ENCODE measurements at regions not wholly inside any gene's neighbourhood (a gene's known extent, or its start where the extent isn't known, plus 50 kb on each side); places are given as distances from the start of the nearest gene placed in this dataset.

DNA sequence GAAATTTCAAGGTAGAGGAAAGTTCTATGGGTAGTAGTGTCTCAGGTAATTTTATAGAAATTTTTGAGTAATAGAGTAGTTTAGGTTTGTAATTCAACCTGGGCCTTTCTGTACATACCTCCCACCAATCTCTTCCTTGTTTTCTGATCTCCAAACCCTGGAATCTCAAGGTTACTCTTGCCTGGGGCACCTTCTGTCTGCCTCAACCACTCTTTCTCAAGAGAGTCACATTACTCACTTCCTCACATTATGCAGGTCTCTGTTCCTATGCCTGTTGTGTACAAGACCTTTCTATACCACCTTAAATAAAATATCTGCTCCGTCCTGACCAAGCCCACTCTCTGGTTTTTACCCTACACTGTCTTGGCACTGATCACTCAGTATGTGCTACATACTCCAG, 412.6 kb upstream of the CTNND2 start:
- H3K9me3 Mint-ChIP-seq (ENCODE audit: unreplicated experiment): no peaks in the 10 kb centered on the region
- H3K36me3 Mint-ChIP-seq (ENCODE audit: unreplicated experiment): no peaks in the 10 kb centered on the region
- no peak overlapping the region for H3K27ac Mint-ChIP-seq (ENCODE audit: unreplicated experiment)
- TF ChIP-seq, protein P1, sequence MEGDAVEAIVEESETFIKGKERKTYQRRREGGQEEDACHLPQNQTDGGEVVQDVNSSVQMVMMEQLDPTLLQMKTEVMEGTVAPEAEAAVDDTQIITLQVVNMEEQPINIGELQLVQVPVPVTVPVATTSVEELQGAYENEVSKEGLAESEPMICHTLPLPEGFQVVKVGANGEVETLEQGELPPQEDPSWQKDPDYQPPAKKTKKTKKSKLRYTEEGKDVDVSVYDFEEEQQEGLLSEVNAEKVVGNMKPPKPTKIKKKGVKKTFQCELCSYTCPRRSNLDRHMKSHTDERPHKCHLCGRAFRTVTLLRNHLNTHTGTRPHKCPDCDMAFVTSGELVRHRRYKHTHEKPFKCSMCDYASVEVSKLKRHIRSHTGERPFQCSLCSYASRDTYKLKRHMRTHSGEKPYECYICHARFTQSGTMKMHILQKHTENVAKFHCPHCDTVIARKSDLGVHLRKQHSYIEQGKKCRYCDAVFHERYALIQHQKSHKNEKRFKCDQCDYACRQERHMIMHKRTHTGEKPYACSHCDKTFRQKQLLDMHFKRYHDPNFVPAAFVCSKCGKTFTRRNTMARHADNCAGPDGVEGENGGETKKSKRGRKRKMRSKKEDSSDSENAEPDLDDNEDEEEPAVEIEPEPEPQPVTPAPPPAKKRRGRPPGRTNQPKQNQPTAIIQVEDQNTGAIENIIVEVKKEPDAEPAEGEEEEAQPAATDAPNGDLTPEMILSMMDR (IDR thresholded peaks at IDR 0.05; ENCODE audit: partially characterized antibody, unreplicated experiment): no peak
- no peak overlapping the region for H3K4me3 Mint-ChIP-seq (ENCODE audit: unreplicated experiment)
- DNase-seq: no peak
- H3K27me3 Mint-ChIP-seq (ENCODE audit: unreplicated experiment): peaks cover 2% of the 10 kb centered on the region
- H3K4me1 Mint-ChIP-seq (ENCODE audit: low read depth, unreplicated experiment): peaks cover 4% of the 10 kb centered on the region

DNA sequence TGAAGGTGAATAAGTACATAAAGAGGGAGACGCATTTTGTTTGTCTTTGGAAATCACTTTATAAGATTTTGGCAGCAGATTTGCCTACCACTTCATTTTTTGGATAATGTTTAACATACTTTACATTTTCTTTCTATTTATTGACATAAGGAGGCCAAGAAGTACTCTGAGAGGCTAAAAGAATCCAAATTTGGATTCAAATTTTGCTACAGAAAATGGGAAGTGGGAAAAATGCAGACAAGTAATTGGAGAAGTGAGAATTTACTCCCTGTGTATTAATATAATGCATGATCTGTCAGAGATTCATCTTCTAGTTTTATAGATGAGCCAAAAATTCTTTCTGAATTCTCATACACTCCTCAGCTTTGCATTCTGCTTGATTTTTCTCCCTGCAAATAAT, 411.2 kb upstream of the CTNND2 start:
- Mint-ChIP-seq H3K27ac (ENCODE audit: unreplicated experiment) (no peak overlapping the region), H3K27me3 (ENCODE audit: unreplicated experiment) (peaks cover 2% of the 10 kb centered on the region), H3K4me1 (ENCODE audit: low read depth, unreplicated experiment) (no peaks in the 10 kb centered on the region), H3K36me3 (ENCODE audit: unreplicated experiment) (no peaks in the 10 kb centered on the region), H3K9me3 (ENCODE audit: unreplicated experiment) (no peaks in the 10 kb centered on the region), H3K4me3 (ENCODE audit: unreplicated experiment) (no peak overlapping the region)
- no peak for DNase-seq
- TF ChIP-seq, protein P1 (IDR thresholded peaks at IDR 0.05; ENCODE audit: partially characterized antibody, unreplicated experiment): no peak

DNA sequence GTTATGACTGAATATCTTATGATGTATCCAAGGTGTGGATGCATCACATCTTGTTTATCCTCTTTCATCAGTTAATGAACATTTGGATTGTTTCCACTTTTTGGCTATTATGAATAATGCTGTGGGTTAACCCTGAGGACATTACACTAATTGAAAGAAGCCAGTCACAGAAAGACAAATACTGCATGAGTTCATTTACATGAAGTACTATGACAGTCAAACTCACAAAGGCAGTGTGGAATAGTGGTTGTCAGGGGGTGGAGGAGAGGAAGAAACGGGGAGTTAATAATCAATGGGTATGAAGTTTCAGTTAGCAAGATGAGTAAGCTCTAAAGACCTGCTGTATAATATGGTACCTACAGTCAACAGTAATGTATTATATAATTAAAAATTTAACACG, 409.4 kb upstream of the CTNND2 start:
- no peak for DNase-seq
- Mint-ChIP-seq H3K36me3 (ENCODE audit: unreplicated experiment) (no peaks in the 10 kb centered on the region), H3K27me3 (ENCODE audit: unreplicated experiment) (no peaks in the 10 kb centered on the region), H3K4me3 (ENCODE audit: unreplicated experiment) (no peak overlapping the region), H3K4me1 (ENCODE audit: low read depth, unreplicated experiment) (no peaks in the 10 kb centered on the region), H3K9me3 (ENCODE audit: unreplicated experiment) (no peaks in the 10 kb centered on the region), H3K27ac (ENCODE audit: unreplicated experiment) (no peak overlapping the region)
- TF ChIP-seq, protein P1 (IDR thresholded peaks at IDR 0.05; ENCODE audit: partially characterized antibody, unreplicated experiment): no peak

DNA sequence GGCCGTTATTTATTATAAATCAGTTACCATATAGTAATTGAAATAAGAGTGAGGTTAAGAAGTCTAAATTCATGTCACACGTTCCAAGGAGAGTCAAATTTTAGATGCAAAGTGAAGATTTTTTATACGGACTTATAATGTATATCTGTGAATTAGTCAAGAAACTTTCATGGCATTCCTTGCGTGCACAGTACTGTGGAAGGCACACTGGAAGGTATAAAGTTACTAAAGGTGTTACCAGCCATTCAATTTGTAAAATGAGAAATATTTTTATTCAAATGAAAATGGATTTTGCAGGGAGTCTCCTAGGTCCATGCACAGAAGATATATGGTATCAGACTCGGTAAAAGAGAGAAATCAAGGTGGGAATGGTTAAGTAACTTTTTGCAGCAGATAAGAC, 408.1 kb upstream of the CTNND2 start:
- no peaks in the 10 kb centered on the region for H3K9me3 Mint-ChIP-seq (ENCODE audit: unreplicated experiment)

DNA sequence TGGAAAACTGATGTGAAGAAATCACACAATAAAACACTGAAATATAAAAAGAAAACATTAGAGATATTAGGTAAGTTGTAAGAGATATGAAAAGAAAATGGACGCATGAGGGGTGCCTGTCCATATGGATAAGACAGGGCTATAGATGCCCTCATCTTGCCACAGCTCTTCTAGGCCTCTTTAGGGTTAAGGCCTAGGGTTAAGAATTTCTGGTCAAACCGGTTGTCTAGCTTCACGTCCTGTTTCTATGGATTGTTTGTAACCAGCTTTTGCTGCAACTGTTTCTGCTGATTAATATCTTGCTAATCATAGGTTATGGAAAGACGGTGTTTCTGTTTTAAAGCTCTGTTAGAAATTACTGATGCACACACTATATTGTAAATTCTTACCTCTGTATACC, 389.9 kb upstream of the CTNND2 start:
- peaks cover 2% of the 10 kb centered on the region for H3K27me3 Mint-ChIP-seq (ENCODE audit: unreplicated experiment)
- H3K36me3 Mint-ChIP-seq (ENCODE audit: unreplicated experiment): peaks cover 23% of the 10 kb centered on the region
- DNase-seq: no peak
- no peak overlapping the region for H3K4me3 Mint-ChIP-seq (ENCODE audit: unreplicated experiment)
- no peak overlapping the region for H3K27ac Mint-ChIP-seq (ENCODE audit: unreplicated experiment)
- TF ChIP-seq, protein P1 (IDR thresholded peaks at IDR 0.05; ENCODE audit: partially characterized antibody, unreplicated experiment): no peak
- no peaks in the 10 kb centered on the region for H3K9me3 Mint-ChIP-seq (ENCODE audit: unreplicated experiment)
- no peaks in the 10 kb centered on the region for H3K4me1 Mint-ChIP-seq (ENCODE audit: low read depth, unreplicated experiment)

More for the DNA sequence above, 408.1 kb upstream of the CTNND2 start:
- H3K36me3 Mint-ChIP-seq (ENCODE audit: unreplicated experiment): no peaks in the 10 kb centered on the region
- H3K27ac Mint-ChIP-seq (ENCODE audit: unreplicated experiment): no peak overlapping the region
- no peak for DNase-seq
- no peaks in the 10 kb centered on the region for H3K27me3 Mint-ChIP-seq (ENCODE audit: unreplicated experiment)
- no peak overlapping the region for H3K4me3 Mint-ChIP-seq (ENCODE audit: unreplicated experiment)
- TF ChIP-seq, protein P1 (IDR thresholded peaks at IDR 0.05; ENCODE audit: partially characterized antibody, unreplicated experiment): no peak
- no peaks in the 10 kb centered on the region for H3K4me1 Mint-ChIP-seq (ENCODE audit: low read depth, unreplicated experiment)
